Heart left ventricle (tissue), 13 donors: ENCODE measurements at regions not wholly inside any gene's neighbourhood (a gene's known extent, or its start where the extent isn't known, plus 50 kb on each side); places are given as distances from the start of the nearest gene placed in this dataset.

Experiments used
- CTCF ChIP-seq, 12 donors: fragments of 200-600 bp; sonication (generic) in 4 of 12; IDR thresholded peaks; one replicate each; pipeline versions ENCODE4 v1.5.0 to v1.8.0; 2018 to 2022; ENCODE audit warnings: antibody characterized with exemption in 12 of 12, mild to moderate bottlenecking in 5 of 12
- POLR2A ChIP-seq, 2 donors: fragments of 450-650 bp; IDR thresholded peaks; one replicate each; pipeline ENCODE4 v1.6.1; 2017; ENCODE audit warnings: antibody characterized with exemption in 2 of 2, mild to moderate bottlenecking in 2 of 2, moderate library complexity in 2 of 2
- donor health status: ischemic (EF 13 %, LVEDD 7.1; RV severe dilation, severe dysfunction).
- donor health status: DM: no; HTN: yes; CAD: no.
- donor health status: DM: no; HTN: no; CAD: no.
- donor health status: ischemic (EF 25% LVEDD 6.9; RV normal size, moderate dysfunction).
- donor health status: ischemic (EF 25% LVEDD 5.7; RV mildly dilated, moderate dysfunction).
- donor health status: ischemic (EF 35%, LVEDD 5.7; RV mildly dilated, moderate dysfunction).
- donor health status: nonischemic (EF 11% LVEDD 7.7; RV severe dilation, severe dysfunction).
- donor health status: DM: yes; HTN: yes; CAD: no.
- donor health status: PGD.
- donor health status: ischemic (EF 29% LVEDD 5.4; RV normal size, mild dysfunction).
- donor health status: nonischemic (EF 23%, LVEDD 6.1; RV moderate dilation, normal function).

- TF ChIP-seq CTCF (IDR thresholded peaks at IDR 0.05) (no peak), POLR2A (IDR thresholded peaks at IDR 0.05) (no peak)
Observed at GRCh38 chr3:197404030-197404429, 105.6 kb upstream of the DLG1 start.
